ENCODE measurements at regions not wholly inside any gene's neighbourhood (a gene's known extent, or its start where the extent isn't known, plus 50 kb on each side); places are given as distances from the start of the nearest gene placed in this dataset.

DNA sequence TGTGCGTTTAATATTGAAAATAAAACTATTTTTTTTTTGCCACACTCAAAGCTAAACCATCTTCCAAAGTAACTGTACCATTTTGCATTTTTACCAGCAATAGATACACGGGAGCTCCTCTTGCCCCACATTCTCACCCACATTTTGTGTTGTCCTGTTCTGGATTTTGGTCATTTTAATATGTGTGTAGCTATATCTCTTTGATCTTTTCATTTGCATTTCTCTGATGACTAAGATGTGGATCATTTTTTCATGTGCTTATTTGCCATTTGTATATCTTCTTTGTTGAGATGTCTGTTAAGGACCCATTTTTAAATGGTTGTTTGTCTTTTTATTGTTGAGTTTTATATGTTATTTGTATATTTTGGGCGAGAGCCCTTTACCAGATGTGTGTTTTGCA lies 1543.5 kb downstream of the GRIK2 start:
- TF ChIP-seq FOXK1 (CRISPR knock-in tag; IDR thresholded peaks at IDR 0.05), result no peak
- TF ChIP-seq, protein P1, sequence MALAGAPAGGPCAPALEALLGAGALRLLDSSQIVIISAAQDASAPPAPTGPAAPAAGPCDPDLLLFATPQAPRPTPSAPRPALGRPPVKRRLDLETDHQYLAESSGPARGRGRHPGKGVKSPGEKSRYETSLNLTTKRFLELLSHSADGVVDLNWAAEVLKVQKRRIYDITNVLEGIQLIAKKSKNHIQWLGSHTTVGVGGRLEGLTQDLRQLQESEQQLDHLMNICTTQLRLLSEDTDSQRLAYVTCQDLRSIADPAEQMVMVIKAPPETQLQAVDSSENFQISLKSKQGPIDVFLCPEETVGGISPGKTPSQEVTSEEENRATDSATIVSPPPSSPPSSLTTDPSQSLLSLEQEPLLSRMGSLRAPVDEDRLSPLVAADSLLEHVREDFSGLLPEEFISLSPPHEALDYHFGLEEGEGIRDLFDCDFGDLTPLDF (CRISPR knock-in tag; IDR thresholded peaks at IDR 0.05), result no peak
- TF ChIP-seq, protein P2, sequence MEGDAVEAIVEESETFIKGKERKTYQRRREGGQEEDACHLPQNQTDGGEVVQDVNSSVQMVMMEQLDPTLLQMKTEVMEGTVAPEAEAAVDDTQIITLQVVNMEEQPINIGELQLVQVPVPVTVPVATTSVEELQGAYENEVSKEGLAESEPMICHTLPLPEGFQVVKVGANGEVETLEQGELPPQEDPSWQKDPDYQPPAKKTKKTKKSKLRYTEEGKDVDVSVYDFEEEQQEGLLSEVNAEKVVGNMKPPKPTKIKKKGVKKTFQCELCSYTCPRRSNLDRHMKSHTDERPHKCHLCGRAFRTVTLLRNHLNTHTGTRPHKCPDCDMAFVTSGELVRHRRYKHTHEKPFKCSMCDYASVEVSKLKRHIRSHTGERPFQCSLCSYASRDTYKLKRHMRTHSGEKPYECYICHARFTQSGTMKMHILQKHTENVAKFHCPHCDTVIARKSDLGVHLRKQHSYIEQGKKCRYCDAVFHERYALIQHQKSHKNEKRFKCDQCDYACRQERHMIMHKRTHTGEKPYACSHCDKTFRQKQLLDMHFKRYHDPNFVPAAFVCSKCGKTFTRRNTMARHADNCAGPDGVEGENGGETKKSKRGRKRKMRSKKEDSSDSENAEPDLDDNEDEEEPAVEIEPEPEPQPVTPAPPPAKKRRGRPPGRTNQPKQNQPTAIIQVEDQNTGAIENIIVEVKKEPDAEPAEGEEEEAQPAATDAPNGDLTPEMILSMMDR (IDR thresholded peaks at IDR 0.05), result no peak

All from WTC11 (cell line).